ENCODE measurements at regions not wholly inside any gene's neighbourhood (a gene's known extent, or its start where the extent isn't known, plus 50 kb on each side); places are given as distances from the start of the nearest gene placed in this dataset.

DNA sequence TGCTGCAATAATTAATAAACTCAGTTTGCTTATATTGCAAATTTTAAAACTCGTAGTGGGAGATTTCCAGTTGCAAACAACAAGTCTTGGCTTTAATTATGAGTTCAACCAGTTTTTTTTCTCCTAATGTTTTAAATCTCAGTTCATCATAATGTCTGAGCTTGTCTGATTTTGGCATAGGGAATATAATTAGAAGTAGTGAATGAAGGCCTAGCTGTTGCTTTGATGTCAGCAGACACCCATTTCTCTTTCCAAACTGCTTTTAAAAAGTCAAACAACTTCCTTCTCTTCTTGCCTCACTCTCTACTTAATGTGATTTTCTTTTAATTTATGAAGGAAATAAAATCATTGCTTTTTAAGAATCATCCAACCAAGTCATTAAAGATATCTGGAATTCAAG is 1462.1 kb downstream of the DPP10 start (continued):
- TF ChIP-seq CEBPZ (IDR thresholded peaks at IDR 0.05; ENCODE audit: low read depth, low read length), result no peak
- TF ChIP-seq, protein P1, sequence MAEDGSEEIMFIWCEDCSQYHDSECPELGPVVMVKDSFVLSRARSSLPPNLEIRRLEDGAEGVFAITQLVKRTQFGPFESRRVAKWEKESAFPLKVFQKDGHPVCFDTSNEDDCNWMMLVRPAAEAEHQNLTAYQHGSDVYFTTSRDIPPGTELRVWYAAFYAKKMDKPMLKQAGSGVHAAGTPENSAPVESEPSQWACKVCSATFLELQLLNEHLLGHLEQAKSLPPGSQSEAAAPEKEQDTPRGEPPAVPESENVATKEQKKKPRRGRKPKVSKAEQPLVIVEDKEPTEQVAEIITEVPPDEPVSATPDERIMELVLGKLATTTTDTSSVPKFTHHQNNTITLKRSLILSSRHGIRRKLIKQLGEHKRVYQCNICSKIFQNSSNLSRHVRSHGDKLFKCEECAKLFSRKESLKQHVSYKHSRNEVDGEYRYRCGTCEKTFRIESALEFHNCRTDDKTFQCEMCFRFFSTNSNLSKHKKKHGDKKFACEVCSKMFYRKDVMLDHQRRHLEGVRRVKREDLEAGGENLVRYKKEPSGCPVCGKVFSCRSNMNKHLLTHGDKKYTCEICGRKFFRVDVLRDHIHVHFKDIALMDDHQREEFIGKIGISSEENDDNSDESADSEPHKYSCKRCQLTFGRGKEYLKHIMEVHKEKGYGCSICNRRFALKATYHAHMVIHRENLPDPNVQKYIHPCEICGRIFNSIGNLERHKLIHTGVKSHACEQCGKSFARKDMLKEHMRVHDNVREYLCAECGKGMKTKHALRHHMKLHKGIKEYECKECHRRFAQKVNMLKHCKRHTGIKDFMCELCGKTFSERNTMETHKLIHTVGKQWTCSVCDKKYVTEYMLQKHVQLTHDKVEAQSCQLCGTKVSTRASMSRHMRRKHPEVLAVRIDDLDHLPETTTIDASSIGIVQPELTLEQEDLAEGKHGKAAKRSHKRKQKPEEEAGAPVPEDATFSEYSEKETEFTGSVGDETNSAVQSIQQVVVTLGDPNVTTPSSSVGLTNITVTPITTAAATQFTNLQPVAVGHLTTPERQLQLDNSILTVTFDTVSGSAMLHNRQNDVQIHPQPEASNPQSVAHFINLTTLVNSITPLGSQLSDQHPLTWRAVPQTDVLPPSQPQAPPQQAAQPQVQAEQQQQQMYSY (CRISPR knock-in tag; IDR thresholded peaks at IDR 0.05), result no peak
- TF ChIP-seq CEBPB (IDR thresholded peaks at IDR 0.05; ENCODE audit: borderline replicate concordance in 1 of 2, low read depth in 2 of 2, low read length in 2 of 2), result no peak
- TF ChIP-seq ZBTB4 (CRISPR knock-in tag; IDR thresholded peaks at IDR 0.05), result no peak

Measured in GM12878 (cell line).